Sigmoid colon (tissue), 4 donors: ENCODE measurements at regions not wholly inside any gene's neighbourhood (a gene's known extent, or its start where the extent isn't known, plus 50 kb on each side); places are given as distances from the start of the nearest gene placed in this dataset.

Experiments
- EP300 ChIP-seq, 4 donors: sonication (generic); formaldehyde crosslinking; IDR thresholded peaks; one replicate each; pipeline ENCODE4 v1.6.1; 2017; ENCODE audit warnings: antibody characterized with exemption in 4 of 4
- POLR2A ChIP-seq, 2 donors: fragments of 450-650 bp; IDR thresholded peaks; one replicate each; pipeline ENCODE4 v1.6.1; 2016; ENCODE audit warnings: antibody characterized with exemption in 2 of 2, mild to moderate bottlenecking in 2 of 2, moderate library complexity in 2 of 2
- POLR2AphosphoS5 ChIP-seq, 4 donors: sonication (generic); formaldehyde crosslinking; IDR thresholded peaks; one replicate each; pipeline ENCODE4 v1.6.1; 2017; ENCODE audit warnings: antibody characterized with exemption in 4 of 4
- TF ChIP-seq, protein P1 (sequence below), 4 experiments: fragments of 450-650 bp in 3 of 4; fragments of 200-600 bp in 1 of 4; IDR thresholded peaks; one replicate each; pipeline ENCODE4 v1.5.1; 2016 to 2019; ENCODE audit warnings: antibody characterized with exemption in 4 of 4, mild to moderate bottlenecking in 3 of 4, moderate library complexity in 2 of 4

DNA sequence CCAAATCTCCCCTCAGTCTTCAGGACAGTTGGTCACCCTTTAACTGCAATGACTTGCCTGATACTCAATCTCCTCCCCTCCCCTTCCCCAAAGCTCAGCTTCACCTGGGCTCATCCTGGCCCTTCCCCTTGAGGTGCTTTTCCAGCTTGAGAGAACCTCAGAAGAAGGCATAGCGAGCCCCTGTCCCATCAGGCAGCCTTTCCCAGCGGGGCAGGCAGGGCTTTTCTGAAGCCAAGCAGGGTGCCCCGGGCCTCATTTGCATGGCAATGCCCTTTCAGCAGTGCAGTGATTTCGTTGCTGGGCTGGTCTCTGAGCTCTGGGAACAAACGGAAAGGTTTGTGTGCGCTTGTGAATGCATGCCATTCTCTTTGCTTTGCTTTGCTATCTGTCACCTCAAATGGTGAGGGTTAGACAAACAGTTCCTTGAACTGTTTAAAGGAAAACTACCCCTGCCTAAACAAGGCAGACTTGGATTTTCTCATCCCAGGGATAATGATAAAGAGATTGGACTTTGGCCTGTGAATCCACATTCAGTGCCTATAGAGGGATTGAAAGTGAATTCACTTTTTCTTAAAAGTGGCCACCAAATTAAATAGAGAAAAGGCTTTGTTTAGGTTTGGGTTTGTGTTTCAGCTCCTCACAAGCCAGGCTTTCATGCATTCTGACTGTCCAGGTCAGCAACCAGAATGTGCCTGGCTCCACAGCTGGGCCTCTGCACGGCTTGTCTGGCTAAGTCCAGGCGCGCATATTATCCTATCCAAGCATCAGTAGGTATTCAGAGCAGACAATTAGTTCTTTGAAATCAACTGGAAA lies 165.3 kb downstream of the ZNF608 start:
- TF ChIP-seq POLR2A (IDR thresholded peaks at IDR 0.05) (no peak), POLR2AphosphoS5 (IDR thresholded peaks at IDR 0.05) (no peak), EP300 (IDR thresholded peaks at IDR 0.05) (no peak)
- TF ChIP-seq, protein P1, sequence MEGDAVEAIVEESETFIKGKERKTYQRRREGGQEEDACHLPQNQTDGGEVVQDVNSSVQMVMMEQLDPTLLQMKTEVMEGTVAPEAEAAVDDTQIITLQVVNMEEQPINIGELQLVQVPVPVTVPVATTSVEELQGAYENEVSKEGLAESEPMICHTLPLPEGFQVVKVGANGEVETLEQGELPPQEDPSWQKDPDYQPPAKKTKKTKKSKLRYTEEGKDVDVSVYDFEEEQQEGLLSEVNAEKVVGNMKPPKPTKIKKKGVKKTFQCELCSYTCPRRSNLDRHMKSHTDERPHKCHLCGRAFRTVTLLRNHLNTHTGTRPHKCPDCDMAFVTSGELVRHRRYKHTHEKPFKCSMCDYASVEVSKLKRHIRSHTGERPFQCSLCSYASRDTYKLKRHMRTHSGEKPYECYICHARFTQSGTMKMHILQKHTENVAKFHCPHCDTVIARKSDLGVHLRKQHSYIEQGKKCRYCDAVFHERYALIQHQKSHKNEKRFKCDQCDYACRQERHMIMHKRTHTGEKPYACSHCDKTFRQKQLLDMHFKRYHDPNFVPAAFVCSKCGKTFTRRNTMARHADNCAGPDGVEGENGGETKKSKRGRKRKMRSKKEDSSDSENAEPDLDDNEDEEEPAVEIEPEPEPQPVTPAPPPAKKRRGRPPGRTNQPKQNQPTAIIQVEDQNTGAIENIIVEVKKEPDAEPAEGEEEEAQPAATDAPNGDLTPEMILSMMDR (IDR thresholded peaks at IDR 0.05): no peak
